SU-DHL-6 (cell line): ENCODE measurements at regions not wholly inside any gene's neighbourhood (a gene's known extent, or its start where the extent isn't known, plus 50 kb on each side); places are given as distances from the start of the nearest gene placed in this dataset.

Source experiments
- EZH2phosphoT487 ChIP-seq: fragments of 200-600 bp; sonication (generic), shearing (Covaris generic); conservative IDR thresholded peaks from 2 replicates; pipeline ENCODE4 v1.6.1; 2018; ENCODE audit warnings: mild to moderate bottlenecking, antibody characterized with exemption, low read length, moderate library complexity, mixed read lengths
- TF ChIP-seq, protein P1 (sequence below): fragments of 200-600 bp; sonication (generic); IDR thresholded peaks from one replicate; pipeline ENCODE4 v1.5.1; 2017; ENCODE audit warnings: antibody characterized with exemption, mild to moderate bottlenecking, low read length, moderate library complexity; ENCODE audit not compliant: insufficient read depth, poor library complexity, severe bottlenecking

DNA sequence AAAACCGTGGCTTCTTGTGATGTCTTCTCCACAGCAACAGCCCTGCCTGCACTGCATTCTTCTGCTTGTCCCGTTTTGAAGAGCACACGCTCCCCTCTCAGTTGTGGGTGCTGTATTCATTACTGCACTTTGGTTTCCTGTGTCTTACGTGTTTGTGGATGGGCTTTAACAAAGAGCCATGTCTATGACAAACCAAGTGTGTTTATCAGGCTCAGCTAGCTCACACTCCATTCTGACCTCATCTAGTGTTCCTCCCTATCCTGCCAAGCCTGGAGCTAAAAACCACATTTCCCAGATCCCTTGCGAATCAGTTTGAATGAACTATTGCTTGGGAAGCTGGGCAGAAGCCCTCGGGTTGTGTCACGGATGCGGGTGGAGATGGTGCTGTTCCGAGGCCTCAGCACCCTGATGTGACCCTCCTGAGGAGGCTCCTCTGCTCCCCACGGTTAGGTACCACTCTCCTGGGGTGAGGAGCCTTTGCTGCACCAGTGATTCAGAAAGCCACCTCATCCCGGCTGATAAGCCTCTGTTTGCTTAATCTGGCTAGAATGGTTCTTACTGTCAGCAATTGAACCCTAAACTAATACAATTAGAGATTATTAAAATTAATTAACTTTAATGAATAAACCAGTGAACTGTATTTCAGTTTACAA, 116.5 kb downstream of the GALR1 start:
- TF ChIP-seq, protein P1, sequence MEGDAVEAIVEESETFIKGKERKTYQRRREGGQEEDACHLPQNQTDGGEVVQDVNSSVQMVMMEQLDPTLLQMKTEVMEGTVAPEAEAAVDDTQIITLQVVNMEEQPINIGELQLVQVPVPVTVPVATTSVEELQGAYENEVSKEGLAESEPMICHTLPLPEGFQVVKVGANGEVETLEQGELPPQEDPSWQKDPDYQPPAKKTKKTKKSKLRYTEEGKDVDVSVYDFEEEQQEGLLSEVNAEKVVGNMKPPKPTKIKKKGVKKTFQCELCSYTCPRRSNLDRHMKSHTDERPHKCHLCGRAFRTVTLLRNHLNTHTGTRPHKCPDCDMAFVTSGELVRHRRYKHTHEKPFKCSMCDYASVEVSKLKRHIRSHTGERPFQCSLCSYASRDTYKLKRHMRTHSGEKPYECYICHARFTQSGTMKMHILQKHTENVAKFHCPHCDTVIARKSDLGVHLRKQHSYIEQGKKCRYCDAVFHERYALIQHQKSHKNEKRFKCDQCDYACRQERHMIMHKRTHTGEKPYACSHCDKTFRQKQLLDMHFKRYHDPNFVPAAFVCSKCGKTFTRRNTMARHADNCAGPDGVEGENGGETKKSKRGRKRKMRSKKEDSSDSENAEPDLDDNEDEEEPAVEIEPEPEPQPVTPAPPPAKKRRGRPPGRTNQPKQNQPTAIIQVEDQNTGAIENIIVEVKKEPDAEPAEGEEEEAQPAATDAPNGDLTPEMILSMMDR, result no peak
- no peak for TF ChIP-seq EZH2phosphoT487
